ENCODE measurements at regions not wholly inside any gene's neighbourhood (a gene's known extent, or its start where the extent isn't known, plus 50 kb on each side); places are given as distances from the start of the nearest gene placed in this dataset.

GRCh38 chr2:228408529-228409227 is 227.2 kb upstream of the SPHKAP start:
- TF ChIP-seq EZH2phosphoT487 (IDR thresholded peaks at IDR 0.05; ENCODE audit: insufficient read depth, low read depth) (no peak), EZH2 (IDR thresholded peaks at IDR 0.05; ENCODE audit: insufficient read depth, poor library complexity, severe bottlenecking) (no peak)
